ENCODE measurements at regions not wholly inside any gene's neighbourhood (a gene's known extent, or its start where the extent isn't known, plus 50 kb on each side); places are given as distances from the start of the nearest gene placed in this dataset.
"Not testable (repeated sequence)": the region's sequence is repeated elsewhere in the genome, so short reads cannot be mapped to it uniquely, and the experiment has no call there.

DNA sequence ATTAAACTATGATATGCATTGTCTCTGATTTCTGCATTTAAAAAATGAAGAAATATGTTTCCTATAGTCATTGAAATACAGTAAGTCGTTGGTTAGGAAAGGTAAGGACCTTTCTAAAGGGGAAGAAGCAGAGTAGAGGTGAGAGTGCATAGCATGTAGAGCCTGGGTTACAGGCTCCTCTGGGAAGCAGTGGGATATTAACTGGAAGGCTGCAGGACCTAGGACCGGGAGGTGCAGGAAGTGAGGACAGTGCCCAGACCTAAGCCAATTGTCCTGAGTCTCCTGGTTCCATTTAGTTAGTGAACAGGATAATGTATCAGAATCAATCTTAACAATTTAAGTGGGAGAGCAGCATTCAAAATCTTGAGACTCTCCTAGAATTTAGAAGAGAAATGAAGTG is 237.1 kb upstream of the NUDT6 start:
- H3K4me1 ChIP-seq, result no peaks in the 10 kb centered on the region
- H3K27me3 ChIP-seq (ENCODE audit: low read depth), result no peaks in the 10 kb centered on the region
- H3K4me3 ChIP-seq, result no peak overlapping the region
- DNase-seq (ENCODE audit: low spot score in 2 of 2), result no peak
- H3K9me3 ChIP-seq, result no peaks in the 10 kb centered on the region
- H3K36me3 ChIP-seq (replicated peaks), result no peaks in the 10 kb centered on the region
- in situ Hi-C loops (cut with MboI; ENCODE audit: low sequenced_read_pairs), result no loop called here

DNA sequence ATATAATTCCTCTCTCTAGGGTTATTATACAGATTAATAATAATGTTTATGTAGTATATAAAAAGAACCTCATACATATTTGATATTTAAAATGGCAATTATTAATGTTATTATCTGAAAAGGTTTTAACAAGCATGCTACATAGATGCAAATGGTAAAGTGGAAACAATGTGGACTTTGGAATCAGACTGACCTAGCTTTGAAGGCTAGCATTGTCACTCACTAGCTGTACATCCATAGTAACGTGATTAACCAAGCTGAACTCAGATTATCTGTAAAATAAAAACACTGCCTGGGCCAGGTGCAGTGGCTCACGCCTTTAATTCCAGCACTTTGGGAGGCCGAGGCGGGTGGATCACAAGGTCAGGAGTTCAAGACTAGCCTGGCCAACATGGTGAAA is 233.7 kb upstream of the SPRY1 start:
- Histone ChIP-seq H3K36me3 (replicated peaks) (no peaks in the 10 kb centered on the region), H3K9me3 (no peaks in the 10 kb centered on the region), H3K27me3 (ENCODE audit: low read depth) (no peaks in the 10 kb centered on the region), H3K4me3 (no peak overlapping the region), H3K4me1 (no peaks in the 10 kb centered on the region)
- in situ Hi-C loops (cut with MboI; ENCODE audit: low sequenced_read_pairs), result no loop called here
- no peak for DNase-seq (ENCODE audit: low spot score in 2 of 2)

DNA sequence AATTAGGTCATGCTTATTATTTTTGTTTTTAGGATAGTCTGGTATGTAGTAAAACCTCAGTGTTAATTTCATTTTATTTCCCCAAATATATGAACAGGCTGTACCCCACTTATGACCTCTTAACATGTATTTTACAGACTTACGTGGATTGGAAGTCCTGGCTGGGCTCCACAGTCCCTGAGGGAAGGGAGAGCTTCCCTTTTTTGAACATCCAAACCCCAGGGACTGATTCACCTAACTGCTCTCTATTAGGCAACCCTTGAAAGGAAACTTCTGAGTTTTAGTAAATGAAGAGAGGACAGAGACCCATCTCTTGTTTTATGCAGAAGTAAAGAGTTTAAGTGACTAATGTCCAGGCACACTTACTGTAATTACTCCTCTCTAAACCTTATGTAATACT is 233.1 kb upstream of the SPRY1 start:
- in situ Hi-C loops (cut with MboI; ENCODE audit: low sequenced_read_pairs), result no loop called here
- Histone ChIP-seq H3K9me3 (no peaks in the 10 kb centered on the region), H3K36me3 (replicated peaks) (no peaks in the 10 kb centered on the region), H3K4me3 (no peak overlapping the region), H3K27me3 (ENCODE audit: low read depth) (no peaks in the 10 kb centered on the region), H3K4me1 (no peaks in the 10 kb centered on the region)
- DNase-seq (ENCODE audit: low spot score in 2 of 2), result no peak

DNA sequence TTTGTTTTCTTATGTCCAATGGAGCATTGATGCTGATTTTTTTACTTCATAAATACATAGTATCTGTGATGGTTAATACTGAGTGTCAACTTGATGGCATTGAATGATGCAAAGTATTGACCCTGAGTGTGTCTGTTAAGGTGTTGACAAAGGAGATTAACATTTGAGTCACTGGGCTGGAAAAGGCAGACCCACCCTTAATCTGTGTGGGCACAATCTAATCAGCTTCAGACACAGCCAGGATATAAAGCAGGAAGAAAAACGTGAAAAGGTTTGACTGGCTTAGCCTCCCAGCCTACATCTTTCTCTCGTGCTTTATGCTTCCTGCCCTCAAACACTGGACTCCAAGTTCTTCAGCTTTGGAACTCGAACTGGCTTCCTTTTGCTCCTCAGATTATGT is 230.6 kb upstream of the SPRY1 start:
- no peak for DNase-seq (ENCODE audit: low spot score in 2 of 2)
- no peaks in the 10 kb centered on the region for H3K27me3 ChIP-seq (ENCODE audit: low read depth)
- H3K4me3 ChIP-seq, result no peak overlapping the region
- in situ Hi-C loops (cut with MboI; ENCODE audit: low sequenced_read_pairs), result no loop called here
- no peaks in the 10 kb centered on the region for H3K4me1 ChIP-seq
- H3K9me3 ChIP-seq, result no peaks in the 10 kb centered on the region
- H3K36me3 ChIP-seq (replicated peaks), result no peaks in the 10 kb centered on the region

DNA sequence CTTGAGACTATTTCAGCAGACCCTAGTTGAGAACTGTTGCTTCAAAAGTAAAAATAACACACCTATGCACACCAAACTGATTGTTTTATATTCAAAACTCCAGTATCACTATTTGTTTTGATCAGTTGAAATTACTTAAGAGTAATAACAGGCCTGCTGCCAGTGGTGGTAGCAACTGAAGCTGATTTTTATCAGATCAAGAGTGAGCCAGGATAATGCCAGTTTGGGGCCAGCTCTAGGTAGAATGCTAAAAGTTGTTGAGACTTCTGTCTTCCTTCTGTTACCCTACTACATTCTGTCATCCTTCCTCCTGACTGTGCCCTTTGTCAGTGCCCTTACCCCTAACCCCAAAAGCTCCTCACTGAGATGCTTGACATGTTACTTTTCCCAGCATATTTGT is 228.7 kb upstream of the SPRY1 start:
- no peaks in the 10 kb centered on the region for H3K36me3 ChIP-seq (replicated peaks)
- in situ Hi-C loops (cut with MboI; ENCODE audit: low sequenced_read_pairs), result no loop called here
- H3K9me3 ChIP-seq, result no peaks in the 10 kb centered on the region
- H3K4me3 ChIP-seq, result no peak overlapping the region
- no peaks in the 10 kb centered on the region for H3K4me1 ChIP-seq
- DNase-seq (ENCODE audit: low spot score in 2 of 2), result no peak
- no peaks in the 10 kb centered on the region for H3K27me3 ChIP-seq (ENCODE audit: low read depth)

DNA sequence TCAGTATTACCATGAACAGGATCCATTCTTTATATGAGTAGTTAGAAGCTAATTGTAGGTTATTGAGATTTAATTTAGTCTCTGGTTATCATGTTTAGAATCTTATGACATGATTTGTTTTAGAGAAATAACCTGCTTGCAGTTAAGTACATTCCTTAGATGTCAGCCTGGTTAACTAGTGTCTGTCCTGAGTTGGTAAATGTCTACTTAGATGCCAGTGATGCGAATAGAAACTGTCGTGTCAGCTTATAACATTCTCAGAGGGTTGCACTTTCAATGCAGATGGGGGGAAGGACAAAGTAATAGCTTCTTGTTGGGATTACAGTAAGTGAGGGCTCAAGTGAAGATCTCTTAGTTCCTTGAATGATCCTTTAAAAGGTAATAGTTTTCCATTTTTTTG is 227.8 kb upstream of the SPRY1 start:
- DNase-seq (ENCODE audit: low spot score in 2 of 2), result no peak
- H3K9me3 ChIP-seq, result no peaks in the 10 kb centered on the region
- in situ Hi-C loops (cut with MboI; ENCODE audit: low sequenced_read_pairs), result no loop called here
- H3K36me3 ChIP-seq (replicated peaks), result no peaks in the 10 kb centered on the region
- H3K27me3 ChIP-seq (ENCODE audit: low read depth), result no peaks in the 10 kb centered on the region
- no peak overlapping the region for H3K4me3 ChIP-seq
- no peaks in the 10 kb centered on the region for H3K4me1 ChIP-seq

DNA sequence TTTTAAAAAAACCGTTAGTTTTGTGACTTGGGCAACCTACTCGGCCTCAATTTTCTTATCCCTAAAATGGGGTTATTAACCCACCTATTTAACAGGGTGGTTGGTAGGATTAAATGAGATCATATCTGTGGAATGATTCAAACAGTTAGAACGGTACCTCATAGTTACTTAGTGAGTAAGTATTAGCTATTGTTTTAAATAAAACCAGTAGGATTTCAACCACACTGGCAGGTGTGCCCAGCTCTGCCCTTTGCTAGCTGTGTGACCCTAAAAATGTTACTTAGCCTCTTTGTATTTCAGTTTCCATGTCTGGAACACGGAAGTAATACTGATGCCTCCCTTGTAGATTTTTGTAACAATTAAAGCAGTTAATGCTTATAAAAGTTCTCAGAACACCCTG is 225.8 kb upstream of the SPRY1 start:
- H3K27me3 ChIP-seq (ENCODE audit: low read depth), result no peaks in the 10 kb centered on the region
- in situ Hi-C loops (cut with MboI; ENCODE audit: low sequenced_read_pairs), result no loop called here
- H3K36me3 ChIP-seq (replicated peaks), result no peaks in the 10 kb centered on the region
- no peaks in the 10 kb centered on the region for H3K9me3 ChIP-seq
- H3K4me3 ChIP-seq, result no peak overlapping the region
- no peak for DNase-seq (ENCODE audit: low spot score in 2 of 2)
- no peaks in the 10 kb centered on the region for H3K4me1 ChIP-seq

DNA sequence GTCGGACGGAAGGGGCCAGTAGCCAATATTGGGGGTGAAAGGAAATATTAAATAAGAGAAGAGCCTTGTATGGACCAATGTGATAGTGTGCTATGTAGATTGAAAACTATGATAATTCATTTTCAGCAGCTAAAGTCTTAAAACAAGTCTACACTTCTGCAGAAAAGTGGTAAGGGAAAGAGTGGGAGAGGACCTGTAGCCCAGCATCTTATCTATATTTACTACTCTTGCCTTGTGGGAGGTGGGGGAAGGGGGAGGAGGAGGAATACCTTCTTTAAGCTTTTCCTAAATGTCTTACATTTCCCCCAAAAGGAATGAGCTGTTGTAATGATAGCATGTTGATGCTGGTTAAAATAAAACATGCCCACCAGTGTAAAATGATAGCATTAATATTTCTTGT is 220.0 kb upstream of the SPRY1 start:
- DNase-seq (ENCODE audit: low spot score in 2 of 2), result no peak
- H3K4me1 ChIP-seq, result no peaks in the 10 kb centered on the region
- no peaks in the 10 kb centered on the region for H3K36me3 ChIP-seq (replicated peaks)
- no peaks in the 10 kb centered on the region for H3K27me3 ChIP-seq (ENCODE audit: low read depth)
- no peaks in the 10 kb centered on the region for H3K9me3 ChIP-seq
- in situ Hi-C loops (cut with MboI; ENCODE audit: low sequenced_read_pairs), result no loop called here
- H3K4me3 ChIP-seq, result no peak overlapping the region

DNA sequence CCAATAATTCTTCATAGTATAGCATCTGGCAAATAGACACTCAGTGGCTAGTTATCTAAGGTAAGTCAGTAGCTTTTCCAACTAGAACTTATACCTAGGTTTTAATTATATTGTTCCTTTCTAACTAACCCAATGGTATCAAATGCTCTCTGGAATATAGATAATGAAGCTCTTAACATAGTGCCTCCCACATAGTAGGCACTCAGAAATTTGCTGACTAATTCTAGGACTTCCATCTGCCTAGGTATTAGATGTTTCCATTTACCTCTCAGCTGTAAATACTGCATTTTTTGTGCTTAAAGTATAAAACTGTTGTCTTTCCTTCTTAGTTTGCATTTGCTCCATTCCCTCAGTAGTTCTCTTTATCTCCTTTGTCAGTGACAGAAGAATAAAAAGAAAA is 214.3 kb upstream of the SPRY1 start:
- peaks cover 10% of the 10 kb centered on the region for H3K4me1 ChIP-seq
- H3K27me3 ChIP-seq (ENCODE audit: low read depth), result no peaks in the 10 kb centered on the region
- no peak overlapping the region for H3K4me3 ChIP-seq
- no peaks in the 10 kb centered on the region for H3K36me3 ChIP-seq (replicated peaks)
- no peak for DNase-seq (ENCODE audit: low spot score in 2 of 2)
- H3K9me3 ChIP-seq, result no peaks in the 10 kb centered on the region
- in situ Hi-C loops (cut with MboI; ENCODE audit: low sequenced_read_pairs), result no loop called here

DNA sequence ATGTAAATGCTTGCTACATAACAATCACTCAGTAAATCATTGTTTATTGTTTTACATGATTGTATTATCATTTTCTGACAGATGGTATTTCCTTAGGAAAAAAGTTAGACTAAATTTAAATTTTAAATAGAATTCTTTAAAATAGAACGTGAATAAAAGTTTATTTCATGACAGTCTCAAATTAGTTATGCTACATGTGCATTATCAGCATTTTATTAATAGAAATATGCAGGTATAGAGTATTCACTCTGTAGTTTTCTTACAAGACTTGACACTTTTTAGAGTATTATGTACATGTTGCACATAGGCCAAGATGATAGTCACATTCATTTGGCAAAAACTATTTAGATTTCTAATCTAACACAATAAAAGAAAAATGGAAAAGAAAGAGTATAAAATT is 213.3 kb upstream of the SPRY1 start:
- no peak overlapping the region for H3K4me3 ChIP-seq
- H3K4me1 ChIP-seq, result peaks cover 10% of the 10 kb centered on the region
- in situ Hi-C loops (cut with MboI; ENCODE audit: low sequenced_read_pairs), result no loop called here
- no peaks in the 10 kb centered on the region for H3K9me3 ChIP-seq
- DNase-seq (ENCODE audit: low spot score in 2 of 2), result no peak
- no peaks in the 10 kb centered on the region for H3K36me3 ChIP-seq (replicated peaks)
- H3K27me3 ChIP-seq (ENCODE audit: low read depth), result no peaks in the 10 kb centered on the region

DNA sequence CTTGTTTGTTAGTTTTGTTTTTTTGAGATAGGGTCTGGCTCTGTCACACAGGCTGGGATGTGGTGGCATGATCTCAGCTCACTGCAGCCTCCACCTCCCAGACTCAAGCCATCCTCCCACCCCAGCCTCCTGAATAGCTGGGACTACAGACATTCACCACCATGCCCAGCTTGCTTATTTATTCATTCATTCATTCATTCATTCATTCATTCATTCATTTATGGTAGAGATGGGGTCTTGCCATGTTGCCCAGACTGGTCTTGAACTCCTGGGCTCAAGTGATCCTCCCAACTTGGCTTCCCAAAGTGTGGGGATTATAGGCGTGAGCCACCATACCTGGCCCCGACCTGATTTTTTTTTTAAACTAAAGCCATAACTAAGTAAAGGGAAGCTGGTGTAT is 212.8 kb upstream of the SPRY1 start:
- H3K27me3 ChIP-seq (ENCODE audit: low read depth); H3K9me3 ChIP-seq; H3K36me3 ChIP-seq (replicated peaks); H3K4me1 ChIP-seq; H3K4me3 ChIP-seq; DNase-seq (ENCODE audit: low spot score in 2 of 2); in situ Hi-C loops (cut with MboI; ENCODE audit: low sequenced_read_pairs): not testable (repeated sequence)

DNA sequence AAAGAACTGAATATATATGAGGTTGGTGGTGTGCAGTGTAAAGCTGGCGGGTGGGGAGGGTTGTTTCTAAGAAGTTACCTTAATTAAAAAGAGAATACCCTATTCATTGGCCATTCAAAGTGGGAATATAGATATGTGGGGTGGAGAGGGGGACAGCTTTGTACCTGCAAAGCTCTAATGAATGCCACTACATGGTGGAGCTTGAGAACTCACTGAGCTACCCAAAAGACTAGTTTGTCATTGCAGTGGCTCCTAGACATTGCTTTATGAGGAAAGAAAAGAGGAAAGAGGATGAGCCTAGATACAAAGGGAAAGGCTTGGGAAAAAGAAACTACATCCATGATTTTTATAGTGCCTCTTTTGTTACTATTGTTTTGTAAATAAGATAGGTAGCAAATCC is 209.9 kb upstream of the SPRY1 start:
- H3K36me3 ChIP-seq (replicated peaks), result no peaks in the 10 kb centered on the region
- H3K9me3 ChIP-seq, result no peaks in the 10 kb centered on the region
- no peak overlapping the region for H3K4me3 ChIP-seq
- in situ Hi-C loops (cut with MboI; ENCODE audit: low sequenced_read_pairs), result no loop called here
- DNase-seq (ENCODE audit: low spot score in 2 of 2), result peak; percentile 25 to 61
- H3K4me1 ChIP-seq, result peaks cover 10% of the 10 kb centered on the region
- no peaks in the 10 kb centered on the region for H3K27me3 ChIP-seq (ENCODE audit: low read depth)

DNA sequence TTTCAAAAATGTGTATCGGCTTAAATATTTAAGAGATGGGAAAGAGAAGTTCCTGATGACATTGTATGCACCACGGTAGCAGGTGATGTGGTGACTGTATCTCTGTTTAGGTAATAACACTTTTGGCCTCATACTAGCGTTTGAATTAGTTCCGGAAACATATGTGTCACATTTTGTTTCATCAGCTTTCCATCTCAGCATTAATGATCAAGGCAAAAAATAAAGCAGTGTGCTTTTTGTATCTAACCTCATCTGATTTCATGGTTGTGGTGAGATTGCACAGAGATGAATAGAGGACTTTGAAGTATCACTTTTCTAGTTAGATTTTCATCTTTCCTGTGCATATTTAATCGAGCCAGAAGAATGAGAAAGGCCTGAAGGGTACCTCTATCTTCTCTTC is 206.4 kb upstream of the SPRY1 start:
- in situ Hi-C loops (cut with MboI; ENCODE audit: low sequenced_read_pairs), result no loop called here
- Histone ChIP-seq H3K36me3 (replicated peaks) (no peaks in the 10 kb centered on the region), H3K27me3 (ENCODE audit: low read depth) (no peaks in the 10 kb centered on the region), H3K4me3 (no peak overlapping the region), H3K4me1 (peaks cover 10% of the 10 kb centered on the region), H3K9me3 (no peaks in the 10 kb centered on the region)
- no peak for DNase-seq (ENCODE audit: low spot score in 2 of 2)

DNA sequence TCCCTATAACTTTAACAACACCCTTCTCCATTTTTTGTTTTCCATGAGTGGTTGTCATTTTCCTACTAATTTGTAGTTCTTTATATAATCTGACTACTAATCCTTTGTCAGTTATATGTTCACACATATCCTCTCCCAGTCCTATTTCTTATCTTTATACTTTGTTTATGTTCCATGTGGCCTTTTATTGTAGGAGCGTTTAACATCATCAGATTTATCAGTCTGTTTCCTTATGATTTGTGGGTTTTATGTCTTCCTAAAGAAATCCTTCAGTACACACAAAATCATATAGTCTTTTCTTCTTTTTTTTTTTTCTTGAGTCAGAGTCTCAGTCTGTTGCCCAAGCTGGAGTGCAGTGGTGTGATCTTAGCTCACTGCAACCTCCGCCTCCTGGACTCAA is 204.9 kb upstream of the SPRY1 start:
- Histone ChIP-seq H3K4me3 (no peak overlapping the region), H3K9me3 (no peaks in the 10 kb centered on the region), H3K4me1 (peaks cover 6% of the 10 kb centered on the region), H3K27me3 (ENCODE audit: low read depth) (no peaks in the 10 kb centered on the region), H3K36me3 (replicated peaks) (no peaks in the 10 kb centered on the region)
- DNase-seq (ENCODE audit: low spot score in 2 of 2), result no peak
- in situ Hi-C loops (cut with MboI; ENCODE audit: low sequenced_read_pairs), result no loop called here

DNA sequence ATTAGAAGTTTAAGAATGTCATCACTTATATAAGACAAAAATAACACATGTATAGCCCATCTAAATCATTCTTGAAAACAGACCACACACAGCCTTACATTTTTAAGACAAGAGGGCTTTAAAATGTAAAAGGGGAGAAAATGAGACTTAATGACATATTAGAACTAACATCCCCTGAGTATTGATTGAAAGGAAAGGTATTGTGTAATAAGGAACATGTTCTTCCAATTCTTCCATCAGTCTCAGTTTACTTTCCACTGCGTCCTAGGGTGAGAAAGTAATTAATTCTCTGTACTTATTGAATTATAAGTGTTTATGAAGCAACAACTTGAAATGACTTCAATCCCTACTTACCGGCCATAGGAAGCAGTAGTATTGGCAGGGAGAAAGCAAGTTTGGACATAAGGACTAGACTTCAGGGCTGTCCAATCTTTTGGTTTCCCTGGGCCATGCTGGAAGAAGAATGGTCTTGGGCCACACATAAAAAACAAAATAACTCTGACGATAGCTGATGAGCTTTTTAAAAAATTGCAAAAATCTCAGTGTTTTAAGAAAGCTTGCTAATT is 202.7 kb upstream of the SPRY1 start:
- Histone ChIP-seq H3K27me3 (ENCODE audit: low read depth) (no peaks in the 10 kb centered on the region), H3K9me3 (no peaks in the 10 kb centered on the region), H3K36me3 (replicated peaks) (no peaks in the 10 kb centered on the region), H3K4me3 (no peak overlapping the region), H3K4me1 (no peaks in the 10 kb centered on the region)
- no peak for DNase-seq (ENCODE audit: low spot score in 2 of 2)
- in situ Hi-C loops (cut with MboI; ENCODE audit: low sequenced_read_pairs), result no loop called here

All from HAP-1 (cell line).